ENCODE measurements at regions not wholly inside any gene's neighbourhood (a gene's known extent, or its start where the extent isn't known, plus 50 kb on each side); places are given as distances from the start of the nearest gene placed in this dataset.

GRCh38 chr4:187887906-187888305, 107.7 kb upstream of the ZFP42 start:
- TF ChIP-seq NFIC (IDR thresholded peaks at IDR 0.05) (no peak), CREB1 (IDR thresholded peaks at IDR 0.05; ENCODE audit: low read depth) (no peak), TAF1 (IDR thresholded peaks at IDR 0.05; ENCODE audit: low read depth) (no peak), YY1 (IDR thresholded peaks at IDR 0.05; ENCODE audit: low read depth) (no peak), TCF12 (IDR thresholded peaks at IDR 0.05; ENCODE audit: low read depth) (no peak), CEBPB (IDR thresholded peaks at IDR 0.05) (no peak), USF1 (IDR thresholded peaks at IDR 0.05) (no peak), RAD21 (IDR thresholded peaks at IDR 0.05; ENCODE audit: low read depth) (no peak), MAX (IDR thresholded peaks at IDR 0.05) (no peak), TEAD4 (IDR thresholded peaks at IDR 0.05) (no peak), EGR1 (IDR thresholded peaks at IDR 0.05) (no peak), REST (IDR thresholded peaks at IDR 0.05; ENCODE audit: low read depth) (no peak), FOXM1 (IDR thresholded peaks at IDR 0.05; ENCODE audit: borderline replicate concordance, low read depth) (no peak), ZBTB7A (IDR thresholded peaks at IDR 0.05; ENCODE audit: low read depth) (no peak), EP300 (IDR thresholded peaks at IDR 0.05; ENCODE audit: borderline replicate concordance) (no peak)

- TF ChIP-seq USF1 (IDR thresholded peaks at IDR 0.05), result no peak
- TF ChIP-seq RAD21 (IDR thresholded peaks at IDR 0.05; ENCODE audit: low read depth), result no peak
- TF ChIP-seq YY1 (IDR thresholded peaks at IDR 0.05; ENCODE audit: low read depth), result no peak
- no peak for TF ChIP-seq TEAD4 (IDR thresholded peaks at IDR 0.05)
- no peak for TF ChIP-seq NFIC (IDR thresholded peaks at IDR 0.05)
- TF ChIP-seq FOXM1 (IDR thresholded peaks at IDR 0.05; ENCODE audit: borderline replicate concordance, low read depth), result no peak
- no peak for TF ChIP-seq MAX (IDR thresholded peaks at IDR 0.05)
- TF ChIP-seq EGR1 (IDR thresholded peaks at IDR 0.05), result no peak
- TF ChIP-seq EP300 (IDR thresholded peaks at IDR 0.05; ENCODE audit: borderline replicate concordance), result no peak
- TF ChIP-seq TCF12 (IDR thresholded peaks at IDR 0.05; ENCODE audit: low read depth), result no peak
- TF ChIP-seq ZBTB7A (IDR thresholded peaks at IDR 0.05; ENCODE audit: low read depth), result no peak
- TF ChIP-seq REST (IDR thresholded peaks at IDR 0.05; ENCODE audit: low read depth), result no peak
Observed at GRCh38 chr4:187889651-187890050, 105.9 kb upstream of the ZFP42 start.

GRCh38 chr4:187893418-187893817, 102.2 kb upstream of the ZFP42 start:
- TF ChIP-seq RAD21 (IDR thresholded peaks at IDR 0.05; ENCODE audit: low read depth) (no peak), MAX (IDR thresholded peaks at IDR 0.05) (no peak), TEAD4 (IDR thresholded peaks at IDR 0.05) (no peak), YY1 (IDR thresholded peaks at IDR 0.05; ENCODE audit: low read depth) (no peak), REST (IDR thresholded peaks at IDR 0.05; ENCODE audit: low read depth) (no peak), CEBPB (IDR thresholded peaks at IDR 0.05) (no peak), TCF12 (IDR thresholded peaks at IDR 0.05; ENCODE audit: low read depth) (no peak), USF1 (IDR thresholded peaks at IDR 0.05) (no peak), ZBTB7A (IDR thresholded peaks at IDR 0.05; ENCODE audit: low read depth) (no peak), FOXM1 (IDR thresholded peaks at IDR 0.05; ENCODE audit: borderline replicate concordance, low read depth) (no peak), EGR1 (IDR thresholded peaks at IDR 0.05) (no peak), TAF1 (IDR thresholded peaks at IDR 0.05; ENCODE audit: low read depth) (no peak), CREB1 (IDR thresholded peaks at IDR 0.05; ENCODE audit: low read depth) (no peak), EP300 (IDR thresholded peaks at IDR 0.05; ENCODE audit: borderline replicate concordance) (no peak), NFIC (IDR thresholded peaks at IDR 0.05) (no peak)

GRCh38 chr4:187903106-187903505, 92.5 kb upstream of the ZFP42 start:
- TF ChIP-seq ZBTB7A (IDR thresholded peaks at IDR 0.05; ENCODE audit: low read depth), result no peak
- TF ChIP-seq CREB1 (IDR thresholded peaks at IDR 0.05; ENCODE audit: low read depth), result no peak
- no peak for TF ChIP-seq USF1 (IDR thresholded peaks at IDR 0.05)

All from Ishikawa (cell line).